DND-41 (cell line): ENCODE measurements at regions not wholly inside any gene's neighbourhood (a gene's known extent, or its start where the extent isn't known, plus 50 kb on each side); places are given as distances from the start of the nearest gene placed in this dataset.

Experiments
- ATAC-seq: fragments of 200-7000 bp; cut with Tn5 transposase; 3 replicates; pipeline ENCODE4 v1.9.1; 2021; ENCODE audit warnings: low read depth; ENCODE audit not compliant: insufficient read depth
- DNase-seq: peaks from one replicate; pipeline ENCODE4 v3.0.0-alpha.2; 2020
- H2AFZ ChIP-seq: 2 replicates; pipeline ENCODE4 v1.6.0; 2012; ENCODE audit warnings: low read depth, low read length
- H3K27ac ChIP-seq: 2 replicates; pipeline ENCODE4 v1.5.1; 2012; ENCODE audit warnings: low read length, inconsistent platforms
- H3K27me3 ChIP-seq: fragments of 200-600 bp; sonication (generic); 2 replicates; pipeline ENCODE4 v1.6.0; 2012; ENCODE audit warnings: low read length, mild to moderate bottlenecking, inconsistent platforms; ENCODE audit not compliant: insufficient read depth, poor library complexity
- H3K36me3 ChIP-seq: 2 replicates; pipeline ENCODE4 v1.5.1; 2012; ENCODE audit warnings: low read length, inconsistent platforms; ENCODE audit not compliant: insufficient read depth
- H3K4me1 ChIP-seq: 2 replicates; pipeline ENCODE4 v1.5.1; 2012; ENCODE audit warnings: mild to moderate bottlenecking, low read length; ENCODE audit not compliant: insufficient read depth
- H3K4me2 ChIP-seq: 2 replicates; pipeline ENCODE4 v1.6.0; 2012; ENCODE audit warnings: mild to moderate bottlenecking, moderate library complexity, low read length, inconsistent platforms; ENCODE audit not compliant: insufficient read depth
- H3K4me3 ChIP-seq, 2 experiments: fragments of 200-600 bp in 1 of 2; shearing (Covaris generic) in 1 of 2; 2 replicates each; pipeline ENCODE4 v1.5.1; 2012 to 2016; ENCODE audit warnings: inconsistent platforms in 2 of 2, low read length in 2 of 2, mild to moderate bottlenecking in 2 of 2, low read depth in 1 of 2, moderate library complexity in 1 of 2
- H3K79me2 ChIP-seq: 2 replicates; pipeline ENCODE4 v1.6.0; 2012; ENCODE audit warnings: low read length, inconsistent platforms; ENCODE audit not compliant: insufficient read depth
- H3K9ac ChIP-seq: 2 replicates; pipeline ENCODE4 v1.6.0; 2012; ENCODE audit warnings: low read depth, mild to moderate bottlenecking, inconsistent platforms, low read length, moderate library complexity
- H3K9me3 ChIP-seq: 2 replicates; pipeline ENCODE4 v1.5.1; 2012; ENCODE audit warnings: low read length, moderate library complexity, mild to moderate bottlenecking, inconsistent platforms; ENCODE audit not compliant: insufficient read depth, severe bottlenecking
- H4K20me1 ChIP-seq: 2 replicates; pipeline ENCODE4 v1.6.0; 2012; ENCODE audit warnings: low read length; ENCODE audit not compliant: insufficient read depth
- CTCF ChIP-seq: IDR thresholded peaks from 2 replicates; pipeline ENCODE4 v1.5.1; 2012; ENCODE audit warnings: borderline replicate concordance, low read length, moderate library complexity, mild to moderate bottlenecking; ENCODE audit not compliant: poor library complexity, severe bottlenecking; ENCODE audit errors: extremely low read depth
- EZH2 ChIP-seq: IDR thresholded peaks from 3 replicates; pipeline ENCODE4 v1.6.1; 2012; ENCODE audit warnings: borderline replicate concordance, low read depth, mild to moderate bottlenecking, moderate library complexity, low read length, inconsistent platforms; ENCODE audit not compliant: severe bottlenecking

- no peaks in the 10 kb centered on the region for H3K4me1 ChIP-seq
- TF ChIP-seq CTCF (no peak), EZH2 (no peak)
These were observed 229.2 kb downstream of the SQOR start for GRCh38 chr15:45863881-45864580.

DNA sequence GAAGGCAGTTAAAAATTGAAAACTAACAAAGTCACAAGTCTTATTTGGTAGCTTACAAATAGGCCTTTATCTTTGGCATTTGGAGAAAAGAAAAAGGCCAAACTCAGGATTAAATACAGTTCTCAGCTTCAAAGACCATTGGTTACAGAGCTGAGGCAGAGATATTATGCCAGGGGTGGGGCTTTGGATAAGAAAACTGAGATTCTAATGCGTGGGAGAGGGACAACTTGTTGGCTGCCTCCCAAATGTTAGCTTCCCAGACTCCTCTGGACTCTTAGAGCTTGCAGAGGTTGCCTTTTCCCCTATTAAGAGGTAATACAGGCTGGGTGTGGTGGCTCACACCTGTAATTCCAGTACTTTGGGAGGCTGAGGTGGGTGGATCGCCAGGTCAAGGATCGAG lies 231.8 kb downstream of the SQOR start:
- Histone ChIP-seq H3K4me3 (no peak overlapping the region), H3K79me2 (no peaks in the 10 kb centered on the region), H3K9ac (no peak overlapping the region), H3K4me1 (no peaks in the 10 kb centered on the region), H3K27me3 (peaks cover 3% of the 10 kb centered on the region), H2AFZ (no peak overlapping the region), H3K27ac (no peak overlapping the region), H3K36me3 (no peaks in the 10 kb centered on the region), H3K9me3 (no peaks in the 10 kb centered on the region), H4K20me1 (no peaks in the 10 kb centered on the region), H3K4me2 (no peak overlapping the region)
- TF ChIP-seq CTCF (no peak), EZH2 (no peak)
- DNase-seq (no peak), ATAC-seq (no peak)

More at GRCh38 chr15:45863881-45864580, 229.2 kb downstream of the SQOR start:
- H4K20me1 ChIP-seq: no peaks in the 10 kb centered on the region
- H3K9me3 ChIP-seq: no peaks in the 10 kb centered on the region
- H3K9ac ChIP-seq: no peak overlapping the region
- H3K27me3 ChIP-seq: peaks cover 3% of the 10 kb centered on the region
- no peak overlapping the region for H3K4me3 ChIP-seq
- no peaks in the 10 kb centered on the region for H3K36me3 ChIP-seq
- no peaks in the 10 kb centered on the region for H3K79me2 ChIP-seq
- no peak for DNase-seq
- H3K4me2 ChIP-seq: no peak overlapping the region
- H2AFZ ChIP-seq: no peak overlapping the region
- H3K27ac ChIP-seq: no peak overlapping the region
- no peak for ATAC-seq

DNA sequence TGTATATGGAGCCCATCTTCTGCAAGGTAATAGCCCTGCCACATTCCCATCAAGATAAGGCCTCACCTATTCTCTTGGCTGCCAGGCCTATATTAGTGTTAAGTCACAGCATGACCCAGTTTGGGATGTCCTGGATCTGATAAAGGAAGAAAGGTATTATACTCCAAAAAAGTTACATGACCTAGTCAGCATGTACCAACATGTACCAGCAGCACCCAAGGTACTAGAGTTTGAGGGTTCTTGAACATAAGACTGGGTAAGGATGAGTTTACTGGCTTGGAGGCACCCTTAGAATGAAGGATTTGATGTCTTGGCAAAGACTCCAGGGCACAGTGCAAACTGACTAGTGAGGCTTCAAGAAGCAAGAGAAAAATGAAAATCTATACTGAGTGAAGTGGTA lies 232.5 kb downstream of the SQOR start:
- Histone ChIP-seq H3K36me3 (no peaks in the 10 kb centered on the region), H3K27ac (no peak overlapping the region), H3K4me2 (no peak overlapping the region), H4K20me1 (no peaks in the 10 kb centered on the region), H3K79me2 (no peaks in the 10 kb centered on the region), H2AFZ (no peak overlapping the region), H3K9ac (no peak overlapping the region), H3K9me3 (no peaks in the 10 kb centered on the region), H3K4me1 (no peaks in the 10 kb centered on the region), H3K4me3 (no peak overlapping the region), H3K27me3 (peaks cover 3% of the 10 kb centered on the region)
- ATAC-seq (no peak), DNase-seq (no peak)
- TF ChIP-seq CTCF: no peak
- no peak for TF ChIP-seq EZH2
